Activated T-cell treated with anti-CD3 and anti-CD28 coated beads, Interleukin-2, amount 50 U/mL, for 4 hours (primary cell): ENCODE measurements at regions not wholly inside any gene's neighbourhood (a gene's known extent, or its start where the extent isn't known, plus 50 kb on each side); places are given as distances from the start of the nearest gene placed in this dataset.
"Not testable (repeated sequence)": the region's sequence is repeated elsewhere in the genome, so short reads cannot be mapped to it uniquely, and the experiment has no call there.

Experiments
- ATAC-seq, 2 donors: fragments of 200-7000 bp; cut with Tn5 transposase; one replicate each; pipeline ENCODE4 v1.10.0; 2021
- DNase-seq: peaks from one replicate; pipeline ENCODE4 v3.0.0-alpha.2; 2020
- H3K27me3 Mint-ChIP-seq: one replicate; pipeline ENCODE4 v1.8.0; 2021; ENCODE audit warnings: low read depth, mixed read lengths
- H3K36me3 Mint-ChIP-seq: one replicate; pipeline ENCODE4 v1.8.0; 2022; ENCODE audit warnings: mixed read lengths; ENCODE audit not compliant: insufficient read depth
- H3K4me1 Mint-ChIP-seq: one replicate; pipeline ENCODE4 v1.8.0; 2021; ENCODE audit warnings: low read depth, mixed read lengths
- H3K4me3 Mint-ChIP-seq: one replicate; pipeline ENCODE4 v1.8.0; 2021; ENCODE audit warnings: mild to moderate bottlenecking, moderate library complexity, mixed read lengths
- H3K9me3 Mint-ChIP-seq: one replicate; pipeline ENCODE4 v1.8.0; 2021; ENCODE audit warnings: mixed read lengths

DNA sequence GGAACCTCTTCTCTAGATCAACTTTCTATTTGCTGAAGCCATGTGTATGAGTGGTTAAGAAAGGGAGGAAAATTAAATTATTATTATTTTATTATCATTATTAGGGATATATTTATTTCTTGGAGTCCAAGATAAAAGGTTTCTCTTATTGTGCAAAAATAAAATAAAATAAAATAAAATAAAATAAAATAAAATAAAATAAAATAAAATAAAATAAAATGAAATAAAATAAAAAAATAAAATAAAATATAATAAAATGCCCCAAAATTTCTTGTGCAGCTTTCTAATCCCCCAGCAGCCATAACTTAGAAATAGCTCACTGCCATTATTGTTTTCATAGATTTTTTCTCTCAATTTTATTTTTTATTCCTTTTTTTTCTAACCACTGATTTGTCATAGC lies 526.8 kb downstream of the VGLL3 start:
- Mint-ChIP-seq H3K27me3 (no peaks in the 10 kb centered on the region), H3K36me3 (no peaks in the 10 kb centered on the region), H3K9me3 (no peaks in the 10 kb centered on the region), H3K4me1 (no peaks in the 10 kb centered on the region), H3K4me3 (no peak overlapping the region)
- ATAC-seq (no peak), DNase-seq (no peak)

DNA sequence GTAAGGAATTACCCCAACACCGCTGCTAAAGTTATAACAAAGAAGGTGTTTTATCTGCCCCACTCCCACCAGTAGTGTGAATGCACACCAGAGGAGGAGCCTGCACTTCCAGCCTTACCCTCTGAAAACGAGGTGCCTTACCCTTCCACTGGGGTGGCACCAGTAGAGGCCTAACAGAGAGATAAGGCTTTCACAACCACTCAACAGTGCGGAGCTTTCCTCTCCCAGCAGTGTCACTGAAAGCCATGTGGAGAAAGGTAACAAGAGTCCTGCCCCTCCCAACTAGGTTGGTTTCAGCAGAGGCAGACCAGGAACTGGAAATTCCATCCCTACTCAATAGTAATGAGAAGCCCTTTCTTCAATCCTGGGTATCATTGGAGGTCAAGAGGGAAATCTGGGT lies 539.2 kb downstream of the VGLL3 start:
- no peaks in the 10 kb centered on the region for H3K27me3 Mint-ChIP-seq
- DNase-seq (no peak), ATAC-seq (no peak)
- H3K4me3 Mint-ChIP-seq: no peak overlapping the region
- no peaks in the 10 kb centered on the region for H3K36me3 Mint-ChIP-seq
- H3K9me3 Mint-ChIP-seq: peaks cover 11% of the 10 kb centered on the region
- H3K4me1 Mint-ChIP-seq: no peaks in the 10 kb centered on the region

DNA sequence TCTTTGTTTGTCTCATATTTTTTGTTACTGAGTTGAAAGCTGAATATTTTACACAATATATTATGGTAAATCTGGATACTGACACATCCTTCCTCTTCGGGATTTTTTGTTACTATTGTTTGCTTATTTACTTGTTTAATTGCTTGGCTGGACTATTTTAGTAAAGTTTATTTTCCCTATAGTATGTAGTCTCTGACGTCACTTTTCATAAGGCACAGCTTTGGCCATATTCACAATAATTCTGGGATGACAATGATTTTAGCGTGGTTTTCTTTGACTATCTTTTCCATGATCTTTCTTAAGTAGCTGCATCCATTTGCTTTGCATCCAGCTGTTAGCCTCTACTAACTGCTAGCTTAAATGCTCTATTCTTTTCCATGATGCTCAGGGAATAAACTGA lies 552.4 kb downstream of the VGLL3 start:
- Mint-ChIP-seq H3K27me3 (no peaks in the 10 kb centered on the region), H3K36me3 (no peaks in the 10 kb centered on the region)

DNA sequence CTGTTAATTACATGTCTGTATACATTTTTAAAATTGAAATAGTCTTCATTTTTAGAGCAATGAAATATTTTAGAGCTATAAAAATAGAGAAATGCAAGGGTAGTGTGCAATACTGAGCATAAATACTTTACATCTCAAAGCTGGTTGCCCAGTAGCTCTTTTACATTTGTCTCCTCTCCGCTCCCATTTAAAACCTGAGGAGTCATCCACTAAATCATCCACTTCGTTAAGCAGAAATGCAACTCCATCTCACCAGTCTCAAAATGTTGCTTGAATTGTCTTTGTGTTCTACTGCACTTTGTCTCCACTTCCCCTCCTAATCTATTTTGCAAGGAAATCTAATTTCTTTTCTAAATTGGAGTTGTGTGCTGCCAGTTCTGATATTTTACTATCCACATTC lies 563.6 kb downstream of the VGLL3 start:
- ATAC-seq (no peak), DNase-seq (no peak)
- Mint-ChIP-seq H3K4me3 (no peak overlapping the region), H3K36me3 (no peaks in the 10 kb centered on the region), H3K9me3 (peaks cover 21% of the 10 kb centered on the region), H3K4me1 (no peaks in the 10 kb centered on the region), H3K27me3 (no peaks in the 10 kb centered on the region)

More for the DNA sequence above, 552.4 kb downstream of the VGLL3 start:
- Mint-ChIP-seq H3K4me1 (no peaks in the 10 kb centered on the region), H3K9me3 (peaks cover 6% of the 10 kb centered on the region), H3K4me3 (no peak overlapping the region)
- no peak for DNase-seq
- no peak for ATAC-seq

DNA sequence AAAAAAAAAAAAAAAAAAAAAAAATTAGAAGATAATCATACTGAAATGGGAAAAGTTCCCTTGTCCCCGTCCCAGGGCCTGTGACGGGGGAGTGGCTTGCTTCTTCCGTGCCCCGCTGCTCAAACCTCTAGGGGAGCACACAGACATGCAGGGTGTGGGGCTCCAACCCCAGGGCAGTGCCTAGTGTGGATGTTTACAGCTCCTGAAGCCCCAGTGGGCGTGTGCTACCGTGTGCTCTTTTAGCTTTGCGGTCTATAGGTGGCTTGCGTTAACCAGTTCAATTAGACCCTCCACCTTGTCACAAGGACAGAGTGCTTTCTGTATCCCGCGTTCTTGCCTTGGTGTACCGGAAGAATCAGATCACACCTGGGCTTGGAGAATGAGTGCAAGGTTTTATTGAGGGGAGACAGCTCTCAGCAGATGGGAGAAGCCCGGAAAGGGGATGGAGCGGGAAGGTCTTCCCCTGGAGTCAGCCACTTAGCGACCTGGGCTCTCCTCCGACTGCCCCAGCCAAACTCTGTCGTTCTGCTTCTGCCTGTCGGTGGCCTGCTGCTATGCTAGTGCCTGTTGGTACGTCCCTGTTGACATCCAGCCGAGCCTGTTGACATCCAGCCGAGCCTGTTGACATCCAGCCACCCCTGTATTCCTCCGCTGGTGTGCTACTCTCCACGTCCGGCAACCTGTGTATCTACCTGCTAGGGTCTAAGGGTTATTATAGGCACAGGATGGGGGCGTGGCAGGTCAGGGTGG lies 569.8 kb downstream of the VGLL3 start:
- DNase-seq (no peak), ATAC-seq (no peak)
- H3K36me3 Mint-ChIP-seq: no peaks in the 10 kb centered on the region
- no peaks in the 10 kb centered on the region for H3K27me3 Mint-ChIP-seq
- H3K4me1 Mint-ChIP-seq: no peaks in the 10 kb centered on the region
- H3K4me3 Mint-ChIP-seq: no peak overlapping the region
- H3K9me3 Mint-ChIP-seq: peaks cover 24% of the 10 kb centered on the region

DNA sequence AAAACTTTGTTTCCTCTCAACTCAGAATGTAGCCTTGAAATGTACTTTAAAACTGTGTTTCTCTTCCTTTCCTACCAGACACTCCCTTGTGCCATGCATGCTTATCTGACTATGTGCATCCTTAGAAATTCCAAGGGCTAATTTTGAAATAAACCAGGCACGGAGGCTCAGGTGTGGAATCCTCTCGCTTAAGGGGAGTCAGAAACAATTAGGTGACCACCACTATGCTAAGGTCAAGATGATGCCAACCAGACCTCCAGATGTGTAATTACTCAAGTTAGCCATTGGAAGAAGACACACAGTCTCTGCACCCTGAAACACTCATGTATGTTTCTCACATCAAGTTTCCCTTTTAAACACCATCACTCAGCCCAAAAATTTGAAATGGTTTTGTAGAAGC lies 572.1 kb downstream of the VGLL3 start:
- ATAC-seq: no peak
- Mint-ChIP-seq H3K4me3 (no peak overlapping the region), H3K27me3 (no peaks in the 10 kb centered on the region), H3K36me3 (no peaks in the 10 kb centered on the region), H3K9me3 (peaks cover 14% of the 10 kb centered on the region), H3K4me1 (no peaks in the 10 kb centered on the region)
- no peak for DNase-seq

DNA sequence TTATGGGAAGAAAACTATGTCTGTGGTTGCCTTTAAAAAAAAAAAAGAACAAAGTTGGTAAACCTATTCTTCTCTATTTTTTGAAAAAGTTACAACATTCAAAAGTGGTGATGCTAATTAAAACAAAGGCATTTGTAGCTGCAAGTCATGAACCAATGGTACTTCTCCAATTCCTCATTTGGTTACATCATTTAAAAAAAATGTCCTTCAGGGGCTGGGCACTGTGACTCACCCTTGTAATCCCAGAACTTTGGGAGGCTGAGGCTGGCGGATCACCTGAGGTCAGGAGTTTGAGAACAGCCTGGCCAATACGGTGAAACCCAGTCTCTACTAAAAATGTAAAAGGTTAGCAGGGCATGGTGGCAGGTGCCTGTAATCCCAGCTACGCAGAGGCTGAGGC lies 574.6 kb downstream of the VGLL3 start:
- Mint-ChIP-seq H3K36me3 (no peaks in the 10 kb centered on the region), H3K4me3 (no peak overlapping the region), H3K4me1 (no peaks in the 10 kb centered on the region), H3K9me3 (peaks cover 8% of the 10 kb centered on the region), H3K27me3 (no peaks in the 10 kb centered on the region)
- ATAC-seq (no peak), DNase-seq (no peak)

DNA sequence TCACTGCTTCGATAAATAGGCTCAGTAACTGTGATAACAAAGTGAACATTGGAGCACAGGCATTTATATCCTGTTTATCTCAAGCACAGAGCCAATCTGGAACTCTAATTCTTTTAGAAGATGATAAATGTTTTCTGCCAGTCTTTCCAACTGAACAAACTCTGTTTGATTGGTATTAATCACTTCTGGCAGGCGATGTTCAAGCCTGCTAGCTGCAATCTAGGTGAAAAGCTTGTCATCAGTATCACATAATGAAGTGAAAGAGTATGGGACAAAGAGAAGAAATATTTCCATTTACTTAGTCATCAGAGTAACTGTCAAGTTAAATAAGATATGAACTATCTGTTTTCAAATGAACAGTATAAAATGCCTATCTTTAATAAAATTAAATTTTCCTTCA lies 577.3 kb downstream of the VGLL3 start:
- H3K4me3 Mint-ChIP-seq: no peak overlapping the region
- H3K9me3 Mint-ChIP-seq: peaks cover 12% of the 10 kb centered on the region
- no peaks in the 10 kb centered on the region for H3K36me3 Mint-ChIP-seq
- H3K4me1 Mint-ChIP-seq: no peaks in the 10 kb centered on the region
- ATAC-seq (no peak), DNase-seq (no peak)
- H3K27me3 Mint-ChIP-seq: no peaks in the 10 kb centered on the region

DNA sequence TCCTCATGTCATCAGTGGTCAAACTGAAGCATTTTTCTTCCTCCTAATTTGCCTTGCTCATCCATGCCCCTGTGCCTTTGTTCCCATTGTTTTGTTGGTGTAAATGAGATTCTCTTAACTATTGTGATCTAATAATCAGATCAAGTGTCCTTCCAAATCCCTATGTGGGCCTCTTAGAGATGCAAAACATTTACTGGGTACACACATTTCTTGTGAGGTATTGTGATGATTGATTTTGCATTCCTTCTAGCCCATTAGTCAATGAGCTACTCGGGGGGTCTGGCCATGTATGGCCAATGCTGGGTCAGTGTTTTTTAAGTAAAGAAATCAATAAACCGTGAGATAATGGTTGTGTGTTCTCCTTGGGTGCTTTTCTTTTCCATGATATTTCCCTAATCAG lies 580.4 kb downstream of the VGLL3 start:
- ATAC-seq (no peak), DNase-seq (no peak)
- H3K36me3 Mint-ChIP-seq: no peaks in the 10 kb centered on the region
- no peaks in the 10 kb centered on the region for H3K4me1 Mint-ChIP-seq
- H3K27me3 Mint-ChIP-seq: no peaks in the 10 kb centered on the region
- peaks cover 6% of the 10 kb centered on the region for H3K9me3 Mint-ChIP-seq
- no peak overlapping the region for H3K4me3 Mint-ChIP-seq

DNA sequence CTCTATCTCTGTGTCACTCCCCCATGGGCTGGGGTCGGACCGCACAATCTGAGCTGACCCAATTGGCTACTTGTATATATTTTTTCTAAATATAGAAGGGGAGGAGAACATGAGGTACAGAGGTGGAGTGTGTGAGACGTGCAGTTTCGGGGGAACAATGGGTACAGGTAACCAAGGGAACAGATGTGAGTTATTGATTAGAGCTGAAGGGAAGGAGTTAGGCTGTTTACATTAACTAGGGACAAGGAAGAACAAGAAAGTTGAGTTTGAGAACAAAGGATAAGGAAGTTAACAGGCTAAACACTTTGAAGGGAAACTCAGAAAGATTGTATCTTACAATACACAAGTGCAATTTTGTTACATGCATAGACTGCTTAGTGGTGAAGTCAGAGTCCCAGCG lies 601.2 kb downstream of the VGLL3 start:
- not testable (repeated sequence) for H3K4me1 Mint-ChIP-seq, DNase-seq, ATAC-seq, H3K36me3 Mint-ChIP-seq, H3K4me3 Mint-ChIP-seq, H3K27me3 Mint-ChIP-seq, H3K9me3 Mint-ChIP-seq

DNA sequence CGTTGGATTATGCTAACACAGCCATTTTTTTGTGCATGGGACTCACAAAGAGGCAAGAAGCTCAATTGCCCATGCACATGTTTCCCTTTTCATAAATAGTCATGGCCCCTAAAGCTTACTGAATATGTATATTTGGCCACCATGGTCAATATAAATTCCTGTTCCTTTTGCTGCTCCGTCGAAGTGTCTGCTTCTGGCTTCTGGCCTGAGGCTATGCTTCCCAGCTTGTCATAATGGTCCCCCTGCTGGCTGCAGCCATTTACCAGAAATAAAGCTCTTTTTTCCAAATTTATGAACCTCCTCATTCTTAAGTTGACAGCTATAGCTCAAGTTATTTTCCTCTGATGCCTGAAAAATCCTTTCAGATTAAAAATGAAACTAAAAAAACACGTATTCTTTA lies 602.1 kb downstream of the VGLL3 start:
- Mint-ChIP-seq H3K36me3 (no peaks in the 10 kb centered on the region), H3K4me3 (no peak overlapping the region), H3K27me3 (no peaks in the 10 kb centered on the region), H3K4me1 (no peaks in the 10 kb centered on the region), H3K9me3 (peaks cover 6% of the 10 kb centered on the region)
- ATAC-seq (no peak), DNase-seq (no peak)

DNA sequence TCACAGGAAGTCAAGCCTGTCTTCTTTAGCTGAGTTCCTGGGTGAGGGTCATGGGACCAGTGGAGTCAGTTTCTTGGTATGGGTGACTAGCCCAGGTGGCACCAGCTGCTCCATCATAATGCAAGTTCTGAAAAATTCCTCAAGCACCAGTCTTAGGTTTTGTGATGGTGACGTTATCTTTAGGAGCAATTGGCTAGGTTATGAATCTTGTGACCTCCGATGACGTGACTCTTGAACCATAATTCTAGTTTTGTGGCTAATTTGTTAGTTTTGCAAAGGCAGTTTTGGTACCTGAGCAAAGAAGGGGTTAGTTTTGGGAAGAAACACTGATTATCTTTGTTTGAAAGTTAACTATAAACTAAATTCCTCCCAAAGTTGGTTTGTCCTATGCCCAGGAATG lies 608.4 kb downstream of the VGLL3 start:
- H3K4me3 Mint-ChIP-seq: no peak overlapping the region
- no peak for ATAC-seq
- H3K27me3 Mint-ChIP-seq: no peaks in the 10 kb centered on the region
- no peaks in the 10 kb centered on the region for H3K36me3 Mint-ChIP-seq
- peaks cover 12% of the 10 kb centered on the region for H3K9me3 Mint-ChIP-seq
- H3K4me1 Mint-ChIP-seq: no peaks in the 10 kb centered on the region
- DNase-seq: no peak

DNA sequence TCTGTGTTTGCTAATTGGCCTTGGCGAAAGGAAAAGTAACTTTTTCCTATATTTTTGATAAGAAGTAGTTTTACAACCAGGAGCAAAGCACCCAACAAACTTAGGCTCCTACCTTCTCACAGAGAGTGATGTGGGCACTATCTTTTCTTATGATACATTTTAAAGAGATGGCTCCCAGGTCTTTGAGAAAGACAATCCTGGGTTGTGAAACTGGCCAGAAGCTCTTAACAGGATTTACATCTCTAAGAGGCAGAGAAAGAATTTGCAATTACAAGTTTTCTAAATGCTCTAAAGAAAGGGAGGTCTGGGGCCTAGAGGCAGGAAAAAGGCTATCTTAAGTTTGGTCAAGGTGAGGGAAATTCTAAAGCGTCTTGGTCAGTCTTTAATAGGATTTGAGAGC lies 609.7 kb downstream of the VGLL3 start:
- H3K4me3 Mint-ChIP-seq: no peak overlapping the region
- no peak for ATAC-seq
- H3K27me3 Mint-ChIP-seq: no peaks in the 10 kb centered on the region
- H3K4me1 Mint-ChIP-seq: no peaks in the 10 kb centered on the region
- no peaks in the 10 kb centered on the region for H3K36me3 Mint-ChIP-seq
- H3K9me3 Mint-ChIP-seq: peaks cover 12% of the 10 kb centered on the region
- DNase-seq: no peak

DNA sequence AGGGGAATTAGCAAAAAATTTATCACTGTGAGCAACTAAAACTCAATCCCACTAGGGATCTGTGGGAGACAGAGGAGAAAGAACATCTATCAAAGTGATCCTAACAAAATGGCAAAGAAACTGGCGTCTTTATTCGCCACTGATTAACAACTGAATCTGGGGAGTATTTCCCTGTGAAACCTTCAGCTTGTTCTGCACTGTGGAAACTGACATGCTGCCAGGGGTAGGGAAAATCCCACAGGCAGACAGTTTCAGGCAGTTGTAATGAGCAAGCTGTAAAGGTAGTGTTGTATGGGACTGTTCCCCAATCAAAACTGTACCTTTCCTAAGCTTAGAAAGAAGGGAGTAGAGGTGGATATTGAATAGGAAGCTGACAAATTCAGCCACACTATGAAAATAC lies 611.7 kb downstream of the VGLL3 start:
- Mint-ChIP-seq H3K27me3 (no peaks in the 10 kb centered on the region), H3K36me3 (no peaks in the 10 kb centered on the region), H3K4me3 (no peak overlapping the region), H3K9me3 (peaks cover 12% of the 10 kb centered on the region), H3K4me1 (no peaks in the 10 kb centered on the region)
- ATAC-seq: no peak
- no peak for DNase-seq

DNA sequence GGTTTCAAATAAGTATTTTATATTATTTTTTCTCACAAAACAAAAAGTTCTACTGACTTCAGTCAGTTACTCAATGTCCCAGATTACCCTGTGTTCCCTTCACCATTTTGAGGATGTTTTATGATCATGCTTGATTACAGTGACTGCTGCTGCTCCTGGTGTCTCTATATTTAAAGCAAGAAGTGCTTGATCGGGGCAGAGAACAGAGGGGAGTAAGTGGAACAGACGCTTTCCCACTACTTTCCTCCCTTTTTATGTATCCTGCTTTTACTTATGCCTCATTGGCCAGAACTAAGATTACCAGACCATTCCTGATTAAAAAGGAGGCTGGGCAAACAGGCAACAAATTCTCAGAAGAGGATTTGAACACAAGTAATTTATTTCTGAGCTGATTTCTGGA lies 612.1 kb downstream of the VGLL3 start:
- Mint-ChIP-seq H3K4me1 (no peaks in the 10 kb centered on the region), H3K4me3 (no peak overlapping the region), H3K27me3 (no peaks in the 10 kb centered on the region), H3K9me3 (peaks cover 16% of the 10 kb centered on the region), H3K36me3 (no peaks in the 10 kb centered on the region)
- DNase-seq (no peak), ATAC-seq (no peak)

DNA sequence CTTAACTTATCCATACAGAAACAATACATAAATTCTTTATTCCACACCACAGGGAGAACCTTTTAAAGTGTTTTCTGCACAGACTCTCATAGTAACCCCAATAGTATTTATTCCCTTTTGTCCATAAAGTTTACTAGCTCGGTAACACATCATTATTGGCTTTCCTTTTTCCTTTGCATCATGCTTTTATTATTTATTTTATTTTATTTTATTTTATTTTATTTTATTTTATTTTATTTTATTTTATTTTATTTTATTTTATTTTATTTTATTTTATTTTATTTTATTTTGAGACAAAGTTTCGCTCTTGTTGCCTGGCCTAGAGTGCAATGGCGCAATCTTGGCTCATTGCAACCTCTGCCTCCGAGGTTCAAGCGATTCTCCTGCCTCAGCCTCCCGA lies 655.4 kb downstream of the VGLL3 start:
- H3K27me3 Mint-ChIP-seq, DNase-seq, ATAC-seq, H3K4me3 Mint-ChIP-seq, H3K4me1 Mint-ChIP-seq, H3K36me3 Mint-ChIP-seq, H3K9me3 Mint-ChIP-seq: not testable (repeated sequence)
